B cell (primary cell): ENCODE measurements at regions not wholly inside any gene's neighbourhood (a gene's known extent, or its start where the extent isn't known, plus 50 kb on each side); places are given as distances from the start of the nearest gene placed in this dataset.

Experiments
- ATAC-seq: fragments of 200-7000 bp; cut with Tn5 transposase; one replicate; pipeline ENCODE4 v1.10.0; 2021; ENCODE audit warnings: low read depth, mild to moderate bottlenecking, moderate number of reproducible peaks, moderate library complexity
- CTCF ChIA-PET: fragments of 350-600 bp; sonication (Branson Sonifier 250); formaldehyde crosslinking; loops from one replicate; lab custom pipeline; 2021; ENCODE audit warnings: antibody characterized with exemption, inconsistent platforms; lab: Charles Lee
- POLR2A ChIA-PET: fragments of 350-600 bp; sonication (Branson Sonifier 250); formaldehyde crosslinking; loops from one replicate; lab custom pipeline; 2021; ENCODE audit warnings: antibody characterized with exemption; lab: Charles Lee
- DNase-seq: peaks from one replicate; pipeline ENCODE4 v3.0.0; 2013
- H2AFZ ChIP-seq: 2 replicates; pipeline ENCODE4 v1.6.1; 2012; ENCODE audit warnings: mild to moderate bottlenecking, low read depth, low read length; ENCODE audit not compliant: insufficient read depth, poor library complexity, severe bottlenecking
- H3K27ac ChIP-seq, 2 donors: 1 replicate in 1 of 2; 2 replicates in 1 of 2; pipeline ENCODE4 v1.5.1; 2012 to 2013; ENCODE audit warnings: low read length in 2 of 2, mild to moderate bottlenecking in 2 of 2, moderate library complexity in 1 of 2
- H3K27me3 ChIP-seq, 4 experiments: fragments of 200-600 bp in 1 of 4; sonication (generic) in 1 of 4; replicated peaks in 1 of 4; 1 replicate in 2 of 4; 2 replicates in 2 of 4; pipeline versions ENCODE4 v1.6.1 to v1.7.0; 2013 to 2016; ENCODE audit warnings: low read length in 3 of 4, mild to moderate bottlenecking in 2 of 4, mixed read lengths in 1 of 4, moderate library complexity in 1 of 4; ENCODE audit not compliant: insufficient read depth in 4 of 4, control insufficient read depth in 3 of 4; ENCODE audit errors: control extremely low read depth in 1 of 4
- H3K36me3 ChIP-seq, 2 experiments: replicated peaks in 1 of 2; 1 replicate in 1 of 2; 2 replicates in 1 of 2; pipeline versions ENCODE4 v1.6.1 to v1.7.1; 2013; ENCODE audit warnings: low read length in 1 of 2; ENCODE audit not compliant: insufficient read depth in 2 of 2, control insufficient read depth in 1 of 2; ENCODE audit errors: control extremely low read depth in 1 of 2, extremely low read depth in 1 of 2
- H3K4me1 ChIP-seq, 2 donors: fragments of 200-600 bp in 1 of 2; sonication (generic) in 1 of 2; 1 replicate in 1 of 2; 2 replicates in 1 of 2; pipeline versions ENCODE4 v1.5.1 to v1.6.1; 2013 to 2017; ENCODE audit warnings: low read length in 2 of 2; ENCODE audit not compliant: control insufficient read depth in 2 of 2, insufficient read depth in 2 of 2
- H3K4me2 ChIP-seq: replicated peaks from 2 replicates; pipeline ENCODE3; 2012; ENCODE audit warnings: mild to moderate bottlenecking, low read depth, low read length; ENCODE audit not compliant: poor library complexity, severe bottlenecking
- H3K4me3 ChIP-seq, 5 experiments: fragments of 200-600 bp in 1 of 5; sonication (generic) in 1 of 5; 1 replicate in 3 of 5; 2 replicates in 2 of 5; pipeline versions ENCODE4 v1.5.1 to v1.7.0; 2011 to 2016; ENCODE audit warnings: low read length in 4 of 5, mild to moderate bottlenecking in 4 of 5, low read depth in 2 of 5, control low read depth in 1 of 5, moderate library complexity in 1 of 5; ENCODE audit not compliant: insufficient read depth in 1 of 5; ENCODE audit errors: control extremely low read depth in 1 of 5, extremely low read depth in 1 of 5
- H3K79me2 ChIP-seq: fragments of 200-600 bp; sonication (generic); one replicate; pipeline ENCODE4 v1.6.0; 2016; ENCODE audit warnings: low read length; ENCODE audit not compliant: control insufficient read depth, insufficient read depth
- H3K9ac ChIP-seq: fragments of 200-600 bp; sonication (generic); 2 replicates; pipeline ENCODE4 v1.6.1; 2017; ENCODE audit warnings: mild to moderate bottlenecking, low read length, moderate library complexity
- H3K9me3 ChIP-seq, 3 donors: one replicate each; pipeline versions ENCODE4 v1.6.1 to v1.7.1; 2013; ENCODE audit warnings: low read length in 2 of 3; ENCODE audit not compliant: control insufficient read depth in 2 of 3, insufficient read depth in 1 of 3; ENCODE audit errors: control extremely low read depth in 1 of 3
- H4K20me1 ChIP-seq: 2 replicates; pipeline ENCODE4 v1.6.0; 2012; ENCODE audit warnings: mild to moderate bottlenecking, low read length; ENCODE audit not compliant: insufficient read depth, control insufficient read depth, poor library complexity, severe bottlenecking
- H3K27ac Mint-ChIP-seq: one replicate; pipeline ENCODE4 v1.8.0; 2021; ENCODE audit warnings: mixed read lengths
- H3K27me3 Mint-ChIP-seq: one replicate; pipeline ENCODE4 v1.8.0; 2021; ENCODE audit warnings: mixed read lengths
- H3K4me1 Mint-ChIP-seq: one replicate; pipeline ENCODE4 v1.8.0; 2021; ENCODE audit warnings: mixed read lengths
- H3K4me3 Mint-ChIP-seq: one replicate; pipeline ENCODE4 v1.8.0; 2021; ENCODE audit warnings: mixed read lengths
- H3K9me3 Mint-ChIP-seq: one replicate; pipeline ENCODE4 v1.8.0; 2022; ENCODE audit warnings: mixed read lengths; ENCODE audit not compliant: insufficient read depth
- CTCF ChIP-seq: fragments of 200-600 bp; IDR thresholded peaks from one replicate; pipeline ENCODE4 v1.8.0; 2022; ENCODE audit warnings: antibody characterized with exemption, mild to moderate bottlenecking
- EZH2 ChIP-seq: IDR thresholded peaks from 2 replicates; pipeline ENCODE4 v1.6.1; 2012; ENCODE audit warnings: borderline replicate concordance, low read depth, mild to moderate bottlenecking, moderate library complexity, low read length; ENCODE audit not compliant: insufficient read depth, poor library complexity, severe bottlenecking
- WGBS: methylation state at CpG from one replicate; pipeline ENCODE4 v1.1.5; 2013; ENCODE audit warnings: missing lambda C conversion rate; ENCODE audit not compliant: insufficient coverage; 5-methylcytosine and 5-hydroxymethylcytosine counted together
- intact Hi-C: fragments of 100-400 bp; cut with micrococcal nuclease; formaldehyde crosslinking; loops from one replicate; pipeline ENCODE4 v1.10.0; 2022

GRCh38 chr2:226551522-226552250 is 247.9 kb downstream of the IRS1 start:
- TF ChIP-seq EZH2: no peak
- H3K4me2 ChIP-seq: no peak overlapping the region
- no peak overlapping the region for H3K4me3 ChIP-seq
- ChIA-PET POLR2A (no interaction called here), CTCF (no interaction called here)
- Mint-ChIP-seq H3K27me3 (peaks cover 6% of the 10 kb centered on the region), H3K4me3 (no peak overlapping the region), H3K4me1 (no peaks in the 10 kb centered on the region), H3K27ac (no peak overlapping the region), H3K9me3 (no peaks in the 10 kb centered on the region)
- ATAC-seq: no peak
- WGBS: 93% methylated on average over 2 of the region's 3 CpGs
- no peaks in the 10 kb centered on the region for H4K20me1 ChIP-seq
- no peak overlapping the region for H2AFZ ChIP-seq
- no peaks in the 10 kb centered on the region for H3K79me2 ChIP-seq
- DNase-seq: no peak
- intact Hi-C loops: no loop called here
- no peaks in the 10 kb centered on the region for H3K36me3 ChIP-seq
- no peak overlapping the region for H3K9ac ChIP-seq
- H3K27me3 ChIP-seq: no peaks in the 10 kb centered on the region
- no peaks in the 10 kb centered on the region for H3K9me3 ChIP-seq
- no peak overlapping the region for H3K27ac ChIP-seq
- no peaks in the 10 kb centered on the region for H3K4me1 ChIP-seq

- POLR2A ChIA-PET: no interaction called here
- H3K27ac Mint-ChIP-seq: no peak overlapping the region
- H3K27me3 Mint-ChIP-seq: peaks cover 7% of the 10 kb centered on the region
Measured at GRCh38 chr2:226550801-226551200, 248.8 kb downstream of the IRS1 start.

More at GRCh38 chr2:226550801-226551200, 248.8 kb downstream of the IRS1 start:
- Histone ChIP-seq H3K9me3 (no peaks in the 10 kb centered on the region), H4K20me1 (no peaks in the 10 kb centered on the region), H3K4me3 (no peak overlapping the region), H3K79me2 (no peaks in the 10 kb centered on the region), H3K27me3 (no peaks in the 10 kb centered on the region), H3K4me2 (no peak overlapping the region), H3K9ac (no peak overlapping the region), H2AFZ (no peak overlapping the region), H3K36me3 (no peaks in the 10 kb centered on the region), H3K4me1 (no peaks in the 10 kb centered on the region), H3K27ac (no peak overlapping the region)
- ATAC-seq: no peak
- CTCF ChIA-PET: no interaction called here
- 88% methylated on average over 5 of the region's 7 CpGs for WGBS
- Mint-ChIP-seq H3K9me3 (no peaks in the 10 kb centered on the region), H3K4me1 (no peaks in the 10 kb centered on the region), H3K4me3 (no peak overlapping the region)
- intact Hi-C loops: no loop called here
- TF ChIP-seq EZH2: no peak
- no peak for TF ChIP-seq CTCF
- DNase-seq: no peak
